ENCODE measurements at regions not wholly inside any gene's neighbourhood (a gene's known extent, or its start where the extent isn't known, plus 50 kb on each side); places are given as distances from the start of the nearest gene placed in this dataset.

DNA sequence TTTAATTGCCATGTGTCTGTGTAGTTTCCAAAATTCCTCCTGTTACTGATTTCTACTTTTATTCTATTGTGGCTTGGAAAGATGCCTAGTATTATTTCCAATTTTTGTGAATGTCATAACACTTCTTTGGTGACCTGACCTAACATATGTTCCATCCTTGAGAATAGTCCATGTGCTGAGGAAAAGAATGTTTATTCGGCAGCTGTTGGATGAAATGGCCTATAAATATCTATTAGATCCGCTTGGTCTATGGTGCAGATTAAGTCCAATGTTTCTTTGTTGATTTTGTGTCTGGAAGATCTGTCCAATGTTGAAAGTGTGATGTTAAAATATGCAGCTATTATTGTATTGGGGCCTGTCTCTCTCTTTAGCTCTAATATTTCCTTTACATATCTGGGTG is 219.2 kb upstream of the HDX start:
- Histone ChIP-seq H3K27me3 (ENCODE audit: control insufficient read depth, insufficient read depth, low read length) (no peaks in the 10 kb centered on the region), H3K9me3 (ENCODE audit: control insufficient read depth, low read length) (no peaks in the 10 kb centered on the region), H3K36me3 (ENCODE audit: control insufficient read depth, insufficient read depth, low read length) (no peaks in the 10 kb centered on the region), H3K79me2 (no peaks in the 10 kb centered on the region), H3K9ac (no peak overlapping the region), H3K27ac (no peak overlapping the region), H2AFZ (no peak overlapping the region), H3K4me1 (no peaks in the 10 kb centered on the region), H3K4me2 (ENCODE audit: low read length) (no peak overlapping the region), H3K4me3 (ENCODE audit: low read depth, low read length) (no peak overlapping the region)
- TF ChIP-seq CTCF (IDR thresholded peaks at IDR 0.05), result no peak

DNA sequence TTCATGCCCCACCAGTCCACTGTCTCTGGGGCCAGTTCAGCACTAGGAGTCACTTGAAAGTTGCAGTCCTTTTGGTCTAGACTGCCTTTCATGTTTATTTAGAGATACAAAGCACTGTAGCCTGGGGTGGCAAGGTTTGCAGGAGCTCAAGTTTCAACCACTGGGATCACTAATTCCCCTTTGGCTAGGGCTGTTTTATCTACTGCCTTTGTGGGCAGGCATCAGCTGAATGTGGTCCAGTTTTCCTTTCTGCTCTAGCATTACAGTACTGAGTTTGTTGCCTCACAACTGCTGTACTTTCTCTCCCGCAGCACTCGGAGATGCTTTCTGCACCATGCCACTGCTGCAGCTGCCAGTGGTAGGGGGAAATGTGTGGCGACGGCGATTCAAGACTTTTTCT is 222.3 kb upstream of the HDX start:
- Histone ChIP-seq H3K4me2 (ENCODE audit: low read length) (no peak overlapping the region), H3K27ac (no peak overlapping the region), H3K9me3 (ENCODE audit: control insufficient read depth, low read length) (no peaks in the 10 kb centered on the region), H3K9ac (no peak overlapping the region), H3K4me1 (no peaks in the 10 kb centered on the region), H3K27me3 (ENCODE audit: control insufficient read depth, insufficient read depth, low read length) (no peaks in the 10 kb centered on the region), H2AFZ (no peak overlapping the region), H3K79me2 (no peaks in the 10 kb centered on the region), H3K4me3 (ENCODE audit: low read depth, low read length) (no peak overlapping the region), H3K36me3 (ENCODE audit: control insufficient read depth, insufficient read depth, low read length) (no peaks in the 10 kb centered on the region)
- no peak for TF ChIP-seq CTCF (IDR thresholded peaks at IDR 0.05)

DNA sequence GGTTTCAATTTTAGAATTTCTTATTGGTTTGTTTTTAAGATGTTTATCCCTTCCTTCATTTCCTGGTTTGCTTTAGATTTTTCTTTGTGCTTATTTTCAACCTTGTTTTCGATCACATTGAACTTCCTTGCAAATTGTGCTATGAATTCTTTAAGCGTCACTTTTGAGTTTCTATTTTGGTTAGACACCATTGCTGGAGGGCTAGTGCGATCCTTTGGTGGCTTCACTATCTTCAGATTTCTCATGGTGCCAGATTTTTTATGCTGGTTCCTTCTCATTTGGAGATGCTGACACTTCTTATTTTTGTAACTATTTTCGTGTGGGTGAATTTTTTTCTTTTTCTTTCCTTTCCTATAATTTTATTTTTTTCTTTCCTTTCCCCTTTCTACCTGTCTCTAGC is 227.2 kb upstream of the HDX start:
- no peak for TF ChIP-seq CTCF (IDR thresholded peaks at IDR 0.05)
- no peak overlapping the region for H3K9ac ChIP-seq

DNA sequence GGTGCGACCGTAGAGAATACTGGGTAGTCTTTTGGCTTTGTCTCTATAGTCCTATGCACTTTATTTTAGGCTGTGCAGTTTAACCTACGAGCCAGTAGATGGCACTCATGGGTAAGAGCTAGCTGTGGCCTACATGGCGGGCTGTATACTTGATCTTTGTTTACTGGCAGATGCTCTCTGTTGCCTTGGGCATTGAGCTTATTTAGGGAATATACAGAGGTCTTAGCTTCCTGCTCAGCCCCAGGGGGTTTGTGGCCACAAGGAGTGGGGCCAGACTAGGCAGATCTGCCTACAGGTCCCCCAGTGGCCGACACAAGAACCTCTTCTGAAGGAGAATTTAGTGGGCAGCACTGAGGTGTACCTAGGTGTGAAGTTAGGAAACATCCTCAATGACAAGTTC is 227.6 kb upstream of the HDX start:
- peak; percentile 34 for TF ChIP-seq CTCF (IDR thresholded peaks at IDR 0.05)
- H3K9ac ChIP-seq, result no peak overlapping the region
- no peak overlapping the region for H3K4me3 ChIP-seq (ENCODE audit: low read depth, low read length)
- H3K9me3 ChIP-seq (ENCODE audit: control insufficient read depth, low read length), result no peaks in the 10 kb centered on the region
- H3K4me2 ChIP-seq (ENCODE audit: low read length), result no peak overlapping the region
- peak overlapping the region; percentile 45 for H2AFZ ChIP-seq
- H3K4me1 ChIP-seq, result no peaks in the 10 kb centered on the region
- no peak overlapping the region for H3K27ac ChIP-seq
- H3K79me2 ChIP-seq, result no peaks in the 10 kb centered on the region
- H3K27me3 ChIP-seq (ENCODE audit: control insufficient read depth, insufficient read depth, low read length), result no peaks in the 10 kb centered on the region
- no peaks in the 10 kb centered on the region for H3K36me3 ChIP-seq (ENCODE audit: control insufficient read depth, insufficient read depth, low read length)

More for the DNA sequence above, 227.2 kb upstream of the HDX start:
- Histone ChIP-seq H3K4me3 (ENCODE audit: low read depth, low read length) (no peak overlapping the region), H3K4me2 (ENCODE audit: low read length) (no peak overlapping the region), H3K36me3 (ENCODE audit: control insufficient read depth, insufficient read depth, low read length) (no peaks in the 10 kb centered on the region), H3K4me1 (no peaks in the 10 kb centered on the region), H3K27ac (no peak overlapping the region), H3K9me3 (ENCODE audit: control insufficient read depth, low read length) (no peaks in the 10 kb centered on the region), H3K27me3 (ENCODE audit: control insufficient read depth, insufficient read depth, low read length) (no peaks in the 10 kb centered on the region), H3K79me2 (no peaks in the 10 kb centered on the region), H2AFZ (no peak overlapping the region)

DNA sequence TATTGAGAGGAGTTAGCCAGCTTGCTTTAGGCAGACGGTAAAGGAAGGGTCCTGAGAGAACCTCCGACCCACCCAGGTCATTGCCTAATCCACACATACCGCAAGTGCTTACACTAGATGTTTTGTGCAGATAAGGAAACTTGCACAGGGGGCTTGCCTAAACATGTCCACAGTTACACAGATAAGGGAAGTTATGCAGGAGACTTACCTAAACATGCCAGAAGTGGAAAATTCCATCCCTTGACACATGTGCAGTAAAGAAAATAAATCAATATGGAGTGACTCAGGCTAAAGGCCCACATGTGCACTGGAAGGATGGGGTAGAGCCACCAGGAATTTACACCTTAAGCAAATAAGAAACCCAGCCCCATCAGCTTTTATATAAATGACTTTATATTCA is 232.8 kb upstream of the HDX start:
- Histone ChIP-seq H3K27me3 (ENCODE audit: control insufficient read depth, insufficient read depth, low read length) (no peaks in the 10 kb centered on the region), H3K36me3 (ENCODE audit: control insufficient read depth, insufficient read depth, low read length) (no peaks in the 10 kb centered on the region), H3K9ac (no peak overlapping the region)

More for the DNA sequence above, 232.8 kb upstream of the HDX start:
- Histone ChIP-seq H3K4me3 (ENCODE audit: low read depth, low read length) (no peak overlapping the region), H3K4me1 (no peaks in the 10 kb centered on the region), H3K9me3 (ENCODE audit: control insufficient read depth, low read length) (no peaks in the 10 kb centered on the region), H3K79me2 (no peaks in the 10 kb centered on the region), H2AFZ (no peak overlapping the region), H3K27ac (no peak overlapping the region), H3K4me2 (ENCODE audit: low read length) (no peak overlapping the region)
- no peak for TF ChIP-seq CTCF (IDR thresholded peaks at IDR 0.05)
